ENCODE measurements at regions not wholly inside any gene's neighbourhood (a gene's known extent, or its start where the extent isn't known, plus 50 kb on each side); places are given as distances from the start of the nearest gene placed in this dataset.

- H3K4ac ChIP-seq (ENCODE audit: low read depth, low read length): no peak overlapping the region
- WGBS (ENCODE audit: extremely low coverage, insufficient coverage, low lambda C conversion rate): no CpG with 5 or more reads among the region's 4 CpGs
- H3K9ac ChIP-seq (ENCODE audit: low read length): no peak overlapping the region
- no peak overlapping the region for H3K4me3 ChIP-seq (ENCODE audit: low read length)
- H2BK15ac ChIP-seq (replicated peaks; ENCODE audit: low read depth): no peak overlapping the region
- H2BK120ac ChIP-seq (ENCODE audit: low read depth, low read length): no peak overlapping the region
- no peaks in the 10 kb centered on the region for H3K36me3 ChIP-seq (ENCODE audit: control insufficient read depth, insufficient read depth, low read length)
- H3K79me2 ChIP-seq (ENCODE audit: control insufficient read depth, insufficient read depth, low read length): no peaks in the 10 kb centered on the region
- no peak overlapping the region for H3K4me2 ChIP-seq (ENCODE audit: low read length)
- no peak overlapping the region for H3K18ac ChIP-seq (ENCODE audit: low read length)
- H4K5ac ChIP-seq (ENCODE audit: low read length): no peak overlapping the region
- H3K27me3 ChIP-seq (ENCODE audit: insufficient read depth, low read length, poor library complexity): no peaks in the 10 kb centered on the region
- no peaks in the 10 kb centered on the region for H3K4me1 ChIP-seq (ENCODE audit: control insufficient read depth, low read depth, low read length)
- no peak overlapping the region for H4K8ac ChIP-seq (ENCODE audit: low read depth, low read length)
- H2AK5ac ChIP-seq (ENCODE audit: low read length): no peak overlapping the region
- no peak for DNase-seq
- H3K56ac ChIP-seq (ENCODE audit: low read length): no peak overlapping the region
- no peaks in the 10 kb centered on the region for H3K79me1 ChIP-seq (ENCODE audit: low read length)
- H2BK5ac ChIP-seq (ENCODE audit: low read length): no peak overlapping the region
- no peak overlapping the region for H3K27ac ChIP-seq (ENCODE audit: low read depth, low read length)
- H3K23ac ChIP-seq (ENCODE audit: low read length): no peak overlapping the region
Measured at GRCh38 chr19:31826325-31826724, 477.1 kb upstream of the TSHZ3 start.

- DNase-seq: no peak
- H3K9ac ChIP-seq (ENCODE audit: low read length): no peak overlapping the region
- no peak overlapping the region for H2BK5ac ChIP-seq (ENCODE audit: low read length)
- no peak overlapping the region for H3K27ac ChIP-seq (ENCODE audit: low read depth, low read length)
- H3K79me2 ChIP-seq (ENCODE audit: control insufficient read depth, insufficient read depth, low read length): no peaks in the 10 kb centered on the region
- no peak overlapping the region for H3K56ac ChIP-seq (ENCODE audit: low read length)
- no peak overlapping the region for H3K4me2 ChIP-seq (ENCODE audit: low read length)
- no peak overlapping the region for H2BK120ac ChIP-seq (ENCODE audit: low read depth, low read length)
- no peaks in the 10 kb centered on the region for H3K79me1 ChIP-seq (ENCODE audit: low read length)
- no peak overlapping the region for H3K23ac ChIP-seq (ENCODE audit: low read length)
- H3K18ac ChIP-seq (ENCODE audit: low read length): no peak overlapping the region
- no peak overlapping the region for H3K4me3 ChIP-seq (ENCODE audit: low read length)
- no peak overlapping the region for H2BK15ac ChIP-seq (replicated peaks; ENCODE audit: low read depth)
- H3K27me3 ChIP-seq (ENCODE audit: insufficient read depth, low read length, poor library complexity): no peaks in the 10 kb centered on the region
- no peak overlapping the region for H4K8ac ChIP-seq (ENCODE audit: low read depth, low read length)
- no peak overlapping the region for H3K4ac ChIP-seq (ENCODE audit: low read depth, low read length)
- H4K5ac ChIP-seq (ENCODE audit: low read length): no peak overlapping the region
- H3K36me3 ChIP-seq (ENCODE audit: control insufficient read depth, insufficient read depth, low read length): no peaks in the 10 kb centered on the region
- no CpG with 5 or more reads among the region's 8 CpGs for WGBS (ENCODE audit: extremely low coverage, insufficient coverage, low lambda C conversion rate)
- no peak overlapping the region for H2AK5ac ChIP-seq (ENCODE audit: low read length)
- no peaks in the 10 kb centered on the region for H3K4me1 ChIP-seq (ENCODE audit: control insufficient read depth, low read depth, low read length)
Measured at GRCh38 chr19:31831421-31832175, 482.4 kb upstream of the TSHZ3 start.

- no peaks in the 10 kb centered on the region for H3K36me3 ChIP-seq (ENCODE audit: control insufficient read depth, insufficient read depth, low read length)
- H4K5ac ChIP-seq (ENCODE audit: low read length): no peak overlapping the region
- no peak overlapping the region for H3K27ac ChIP-seq (ENCODE audit: low read depth, low read length)
- H3K4ac ChIP-seq (ENCODE audit: low read depth, low read length): no peak overlapping the region
- H3K4me3 ChIP-seq (ENCODE audit: low read length): no peak overlapping the region
- no peak overlapping the region for H2AK5ac ChIP-seq (ENCODE audit: low read length)
- no peak overlapping the region for H2BK120ac ChIP-seq (ENCODE audit: low read depth, low read length)
- H3K4me1 ChIP-seq (ENCODE audit: control insufficient read depth, low read depth, low read length): no peaks in the 10 kb centered on the region
- no peaks in the 10 kb centered on the region for H3K79me1 ChIP-seq (ENCODE audit: low read length)
- no peak overlapping the region for H3K23ac ChIP-seq (ENCODE audit: low read length)
- no peak overlapping the region for H3K9ac ChIP-seq (ENCODE audit: low read length)
- no peak overlapping the region for H3K56ac ChIP-seq (ENCODE audit: low read length)
- no peaks in the 10 kb centered on the region for H3K27me3 ChIP-seq (ENCODE audit: insufficient read depth, low read length, poor library complexity)
- no peaks in the 10 kb centered on the region for H3K79me2 ChIP-seq (ENCODE audit: control insufficient read depth, insufficient read depth, low read length)
- no peak overlapping the region for H4K8ac ChIP-seq (ENCODE audit: low read depth, low read length)
- DNase-seq: no peak
- H3K18ac ChIP-seq (ENCODE audit: low read length): no peak overlapping the region
- no peak overlapping the region for H2BK5ac ChIP-seq (ENCODE audit: low read length)
- no peak overlapping the region for H3K4me2 ChIP-seq (ENCODE audit: low read length)
- H2BK15ac ChIP-seq (replicated peaks; ENCODE audit: low read depth): no peak overlapping the region
- WGBS (ENCODE audit: extremely low coverage, insufficient coverage, low lambda C conversion rate): no CpG with 5 or more reads among the region's 5 CpGs
Measured at GRCh38 chr19:31832176-31832548, 482.9 kb upstream of the TSHZ3 start.

- no peaks in the 10 kb centered on the region for H3K27me3 ChIP-seq (ENCODE audit: insufficient read depth, low read length, poor library complexity)
- no peaks in the 10 kb centered on the region for H3K4me1 ChIP-seq (ENCODE audit: control insufficient read depth, low read depth, low read length)
- no peak overlapping the region for H2BK120ac ChIP-seq (ENCODE audit: low read depth, low read length)
- H2AK5ac ChIP-seq (ENCODE audit: low read length): no peak overlapping the region
- no peaks in the 10 kb centered on the region for H3K36me3 ChIP-seq (ENCODE audit: control insufficient read depth, insufficient read depth, low read length)
- H3K9ac ChIP-seq (ENCODE audit: low read length): no peak overlapping the region
- H4K8ac ChIP-seq (ENCODE audit: low read depth, low read length): no peak overlapping the region
- H4K5ac ChIP-seq (ENCODE audit: low read length): no peak overlapping the region
- DNase-seq: no peak
- H3K18ac ChIP-seq (ENCODE audit: low read length): no peak overlapping the region
- no peak overlapping the region for H3K27ac ChIP-seq (ENCODE audit: low read depth, low read length)
- no peak overlapping the region for H3K4me3 ChIP-seq (ENCODE audit: low read length)
- H3K79me2 ChIP-seq (ENCODE audit: control insufficient read depth, insufficient read depth, low read length): no peaks in the 10 kb centered on the region
- no peak overlapping the region for H3K56ac ChIP-seq (ENCODE audit: low read length)
- no peak overlapping the region for H3K23ac ChIP-seq (ENCODE audit: low read length)
- H2BK5ac ChIP-seq (ENCODE audit: low read length): no peak overlapping the region
- H3K4ac ChIP-seq (ENCODE audit: low read depth, low read length): no peak overlapping the region
- H3K4me2 ChIP-seq (ENCODE audit: low read length): no peak overlapping the region
- no peak overlapping the region for H2BK15ac ChIP-seq (replicated peaks; ENCODE audit: low read depth)
- H3K79me1 ChIP-seq (ENCODE audit: low read length): no peaks in the 10 kb centered on the region
Measured at GRCh38 chr19:31834070-31834469, 484.8 kb upstream of the TSHZ3 start.

GRCh38 chr19:31838163-31838815, 489.1 kb upstream of the TSHZ3 start:
- H3K4me2 ChIP-seq (ENCODE audit: low read length): no peak overlapping the region
- H3K23ac ChIP-seq (ENCODE audit: low read length): no peak overlapping the region
- H3K18ac ChIP-seq (ENCODE audit: low read length): no peak overlapping the region
- no peaks in the 10 kb centered on the region for H3K27me3 ChIP-seq (ENCODE audit: insufficient read depth, low read length, poor library complexity)
- H3K36me3 ChIP-seq (ENCODE audit: control insufficient read depth, insufficient read depth, low read length): no peaks in the 10 kb centered on the region
- H3K27ac ChIP-seq (ENCODE audit: low read depth, low read length): no peak overlapping the region
- no peak overlapping the region for H2BK15ac ChIP-seq (replicated peaks; ENCODE audit: low read depth)
- H4K5ac ChIP-seq (ENCODE audit: low read length): no peak overlapping the region
- no peak overlapping the region for H3K56ac ChIP-seq (ENCODE audit: low read length)
- no peaks in the 10 kb centered on the region for H3K79me1 ChIP-seq (ENCODE audit: low read length)
- DNase-seq: no peak
- H2BK120ac ChIP-seq (ENCODE audit: low read depth, low read length): no peak overlapping the region
- H3K4me1 ChIP-seq (ENCODE audit: control insufficient read depth, low read depth, low read length): no peaks in the 10 kb centered on the region
- H4K8ac ChIP-seq (ENCODE audit: low read depth, low read length): no peak overlapping the region
- no peak overlapping the region for H3K4me3 ChIP-seq (ENCODE audit: low read length)
- WGBS (ENCODE audit: extremely low coverage, insufficient coverage, low lambda C conversion rate): no CpG with 5 or more reads among the region's 11 CpGs
- H2BK5ac ChIP-seq (ENCODE audit: low read length): no peak overlapping the region
- H3K9ac ChIP-seq (ENCODE audit: low read length): no peak overlapping the region
- H3K79me2 ChIP-seq (ENCODE audit: control insufficient read depth, insufficient read depth, low read length): no peaks in the 10 kb centered on the region
- no peak overlapping the region for H2AK5ac ChIP-seq (ENCODE audit: low read length)
- no peak overlapping the region for H3K4ac ChIP-seq (ENCODE audit: low read depth, low read length)

- no peak for DNase-seq
- Histone ChIP-seq H3K4ac (ENCODE audit: low read depth, low read length) (no peak overlapping the region), H3K27ac (ENCODE audit: low read depth, low read length) (no peak overlapping the region), H2BK120ac (ENCODE audit: low read depth, low read length) (no peak overlapping the region), H3K18ac (ENCODE audit: low read length) (no peak overlapping the region), H4K5ac (ENCODE audit: low read length) (no peak overlapping the region), H3K23ac (ENCODE audit: low read length) (no peak overlapping the region), H3K36me3 (ENCODE audit: control insufficient read depth, insufficient read depth, low read length) (no peaks in the 10 kb centered on the region), H3K9ac (ENCODE audit: low read length) (no peak overlapping the region), H3K79me2 (ENCODE audit: control insufficient read depth, insufficient read depth, low read length) (no peaks in the 10 kb centered on the region), H4K8ac (ENCODE audit: low read depth, low read length) (no peak overlapping the region), H3K79me1 (ENCODE audit: low read length) (no peaks in the 10 kb centered on the region), H3K4me3 (ENCODE audit: low read length) (no peak overlapping the region), H3K27me3 (ENCODE audit: insufficient read depth, low read length, poor library complexity) (no peaks in the 10 kb centered on the region), H2AK5ac (ENCODE audit: low read length) (no peak overlapping the region), H3K4me2 (ENCODE audit: low read length) (no peak overlapping the region), H3K56ac (ENCODE audit: low read length) (no peak overlapping the region), H2BK15ac (replicated peaks; ENCODE audit: low read depth) (no peak overlapping the region), H3K4me1 (ENCODE audit: control insufficient read depth, low read depth, low read length) (no peaks in the 10 kb centered on the region), H2BK5ac (ENCODE audit: low read length) (no peak overlapping the region)
- WGBS (ENCODE audit: extremely low coverage, insufficient coverage, low lambda C conversion rate): no CpG with 5 or more reads among the region's 2 CpGs
Measured at GRCh38 chr19:31840371-31840770, 491.1 kb upstream of the TSHZ3 start.

Measured in mesendoderm (in vitro differentiated cells).